GM12892 (cell line): ENCODE measurements at regions not wholly inside any gene's neighbourhood (a gene's known extent, or its start where the extent isn't known, plus 50 kb on each side); places are given as distances from the start of the nearest gene placed in this dataset.
"Not testable (repeated sequence)": the region's sequence is repeated elsewhere in the genome, so short reads cannot be mapped to it uniquely, and the experiment has no call there.

Experiments used
- POLR2A ChIP-seq: IDR thresholded peaks from 2 replicates; pipeline ENCODE4 v1.6.1; 2011; ENCODE audit warnings: low read depth, low read length, control low read depth
- POLR2AphosphoS5 ChIP-seq: IDR thresholded peaks from 2 replicates; pipeline ENCODE4 v1.6.1; 2011; ENCODE audit warnings: low read depth, low read length, control low read depth

GRCh38 chr10:28176498-28176897 is 126.4 kb downstream of the MPP7 start:
- not testable (repeated sequence) for TF ChIP-seq POLR2AphosphoS5, POLR2A
